HEK293T (cell line): ENCODE measurements at regions not wholly inside any gene's neighbourhood (a gene's known extent, or its start where the extent isn't known, plus 50 kb on each side); places are given as distances from the start of the nearest gene placed in this dataset.

Experiments
- CTBP1 ChIP-seq: fragments of 450-650 bp; IDR thresholded peaks from 2 replicates; pipeline ENCODE4 v1.6.1; 2016; ENCODE audit warnings: borderline replicate concordance
- ELF4 ChIP-seq: fragments of 450-650 bp; IDR thresholded peaks from 2 replicates; pipeline ENCODE4 v1.6.1; 2017; ENCODE audit warnings: antibody characterized with exemption
- FOXK2 ChIP-seq: fragments of 450-650 bp; IDR thresholded peaks from 2 replicates; pipeline ENCODE4 v1.6.1; 2016; ENCODE audit warnings: mild to moderate bottlenecking
- LEF1 ChIP-seq: fragments of 450-650 bp; IDR thresholded peaks from 2 replicates; pipeline ENCODE4 v1.6.1; 2017; ENCODE audit warnings: mild to moderate bottlenecking, borderline replicate concordance
- NFRKB ChIP-seq: fragments of 450-650 bp; IDR thresholded peaks from 2 replicates; pipeline ENCODE4 v1.6.1; 2016; ENCODE audit warnings: mild to moderate bottlenecking, moderate library complexity
- SUZ12 ChIP-seq: fragments of 450-650 bp; IDR thresholded peaks from 2 replicates; pipeline ENCODE4 v1.6.1; 2016; ENCODE audit warnings: mild to moderate bottlenecking

DNA sequence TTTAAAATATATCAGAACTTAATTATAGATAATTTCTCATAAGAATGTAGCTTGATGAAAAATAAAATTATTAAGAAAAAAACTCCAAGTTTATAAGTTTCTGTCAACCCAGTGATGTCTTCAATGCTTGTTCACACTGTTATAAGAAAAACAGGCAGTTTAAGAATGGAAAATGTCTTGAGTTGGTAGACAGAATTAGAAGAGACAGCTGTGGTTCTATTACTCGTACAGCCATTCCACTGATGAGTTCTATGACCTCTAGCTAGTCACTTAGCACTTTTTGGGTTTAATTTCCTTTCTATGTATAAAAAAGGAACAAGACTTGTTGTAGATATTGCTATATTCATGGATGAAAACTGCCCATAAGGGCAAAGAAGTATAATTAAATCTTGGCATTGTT is 1013.1 kb upstream of the ATXN8OS start:
- TF ChIP-seq SUZ12 (no peak), LEF1 (no peak), NFRKB (no peak), ELF4 (no peak), CTBP1 (no peak), FOXK2 (no peak)
